Mucosa of rectum (tissue), 2 donors: ENCODE measurements at regions not wholly inside any gene's neighbourhood (a gene's known extent, or its start where the extent isn't known, plus 50 kb on each side); places are given as distances from the start of the nearest gene placed in this dataset.
A peak's percentile ranks its signal among the peaks of the same experiment; 100 is the strongest.

ENCODE experiments used
- H3K27ac ChIP-seq, 2 donors: one replicate each; pipeline ENCODE4 v1.7.0; 2013; ENCODE audit warnings: inconsistent platforms in 2 of 2, low read depth in 2 of 2, low read length in 2 of 2
- H3K27me3 ChIP-seq, 2 donors: one replicate each; pipeline ENCODE4 v1.7.0; 2013; ENCODE audit warnings: low read length in 2 of 2; ENCODE audit not compliant: control insufficient read depth in 2 of 2, insufficient read depth in 2 of 2
- H3K36me3 ChIP-seq, 2 donors: one replicate each; pipeline ENCODE4 v1.7.0; 2013; ENCODE audit warnings: low read length in 2 of 2; ENCODE audit not compliant: control insufficient read depth in 2 of 2, insufficient read depth in 2 of 2
- H3K4me1 ChIP-seq, 2 donors: one replicate each; pipeline ENCODE4 v1.7.0; 2013; ENCODE audit warnings: low read length in 2 of 2, mild to moderate bottlenecking in 1 of 2; ENCODE audit not compliant: control insufficient read depth in 2 of 2, insufficient read depth in 2 of 2
- H3K4me3 ChIP-seq, 2 donors: one replicate each; pipeline ENCODE4 v1.7.0; 2013; ENCODE audit warnings: low read length in 2 of 2
- H3K9ac ChIP-seq, 2 donors: one replicate each; pipeline ENCODE4 v1.7.0; 2013; ENCODE audit warnings: low read length in 2 of 2, low read depth in 1 of 2, mild to moderate bottlenecking in 1 of 2
- H3K9me3 ChIP-seq, 2 donors: one replicate each; pipeline ENCODE4 v1.7.0; 2013; ENCODE audit warnings: low read length in 2 of 2; ENCODE audit not compliant: control insufficient read depth in 2 of 2
- donor health status: healthy.
- donor health status: Normal muscosa, but diverticular disease.

DNA sequence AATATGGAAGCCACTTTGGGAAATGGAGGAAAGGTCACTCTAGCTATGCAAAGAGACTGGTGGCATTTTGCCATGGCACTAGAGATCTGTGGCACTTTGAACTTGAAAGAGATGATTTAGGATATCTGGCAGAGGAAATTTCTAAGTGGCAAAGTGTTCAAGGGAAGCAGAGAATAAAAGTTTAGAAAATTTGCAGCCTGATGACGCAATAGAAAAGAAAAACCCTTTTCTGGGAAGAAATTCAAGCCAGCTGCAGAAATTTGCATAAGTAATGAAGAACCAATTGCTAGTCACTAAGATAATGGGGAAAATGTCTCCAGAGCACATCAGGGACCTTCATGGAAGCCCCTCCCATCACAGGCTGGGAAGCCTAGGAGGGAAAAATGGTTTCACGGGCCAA lies 191.1 kb upstream of the B3GALT2 start:
- H3K27me3 ChIP-seq: no peaks in the 10 kb centered on the region
- H3K4me1 ChIP-seq: no peaks in the 10 kb centered on the region
- H3K9ac ChIP-seq: no peak overlapping the region
- no peaks in the 10 kb centered on the region for H3K9me3 ChIP-seq
- no peak overlapping the region for H3K27ac ChIP-seq
- H3K4me3 ChIP-seq: no peak overlapping the region
- H3K36me3 ChIP-seq: no peaks in the 10 kb centered on the region

- no peak overlapping the region for H3K4me3 ChIP-seq
- H3K27me3 ChIP-seq: no peaks in the 10 kb centered on the region
- no peaks in the 10 kb centered on the region for H3K36me3 ChIP-seq
- no peak overlapping the region for H3K9ac ChIP-seq
- no peak overlapping the region for H3K27ac ChIP-seq
- H3K9me3 ChIP-seq: no peaks in the 10 kb centered on the region
- no peaks in the 10 kb centered on the region for H3K4me1 ChIP-seq
Observed at GRCh38 chr1:193372553-193372952, 186.1 kb upstream of the B3GALT2 start.

- Histone ChIP-seq H3K36me3 (no peaks in the 10 kb centered on the region), H3K27ac (no peak overlapping the region), H3K9ac (no peak overlapping the region), H3K27me3 (no peaks in the 10 kb centered on the region), H3K9me3 (no peaks in the 10 kb centered on the region), H3K4me3 (peak overlapping the region in 1 of 2 donors; percentile 50), H3K4me1 (no peaks in the 10 kb centered on the region)
Observed at GRCh38 chr1:193368302-193368701, 181.9 kb upstream of the B3GALT2 start.

GRCh38 chr1:193367863-193368262 lies 181.4 kb upstream of the B3GALT2 start:
- no peaks in the 10 kb centered on the region for H3K9me3 ChIP-seq
- no peaks in the 10 kb centered on the region for H3K4me1 ChIP-seq
- H3K36me3 ChIP-seq: no peaks in the 10 kb centered on the region
- no peaks in the 10 kb centered on the region for H3K27me3 ChIP-seq
- peak overlapping the region in 1 of 2 donors; percentile 50 for H3K4me3 ChIP-seq
- H3K9ac ChIP-seq: no peak overlapping the region
- H3K27ac ChIP-seq: no peak overlapping the region

DNA sequence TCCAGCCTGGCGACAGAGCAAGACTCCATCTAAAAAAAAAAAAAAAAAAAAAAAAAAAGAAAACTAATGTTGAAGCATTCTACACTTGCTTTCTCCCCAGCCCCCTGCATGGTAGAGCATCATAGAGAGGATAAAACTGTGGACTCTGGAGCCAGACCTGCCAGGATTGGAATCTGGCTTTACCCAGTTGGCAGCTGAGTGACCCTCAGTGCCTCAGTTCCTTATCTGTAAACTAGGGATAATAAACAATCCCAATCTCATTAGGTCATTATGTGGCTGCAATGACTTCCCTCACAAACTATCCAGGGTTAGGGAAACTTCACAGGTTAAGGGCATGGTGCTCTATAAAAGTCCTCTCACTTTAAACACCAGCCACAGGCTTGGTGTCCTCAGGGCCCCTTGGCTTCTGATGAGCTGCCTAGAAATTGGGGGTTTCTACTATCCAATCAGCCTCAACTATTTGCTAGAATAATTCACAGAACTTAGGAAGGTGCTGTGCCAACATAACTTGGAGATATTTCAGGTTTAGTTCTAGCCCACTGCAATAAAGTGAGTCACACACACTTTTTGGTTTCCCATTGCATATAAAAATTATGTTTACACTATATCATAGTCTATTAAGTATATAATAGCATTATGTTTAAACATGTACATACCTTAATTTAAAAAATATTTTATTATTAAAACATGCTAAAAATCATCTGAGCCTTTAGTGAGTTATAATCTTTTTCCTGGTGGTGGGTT lies 180.5 kb upstream of the B3GALT2 start:
- H3K9me3 ChIP-seq: no peaks in the 10 kb centered on the region
- no peak overlapping the region for H3K4me3 ChIP-seq
- H3K36me3 ChIP-seq: no peaks in the 10 kb centered on the region
- no peak overlapping the region for H3K9ac ChIP-seq
- no peaks in the 10 kb centered on the region for H3K27me3 ChIP-seq
- H3K4me1 ChIP-seq: no peaks in the 10 kb centered on the region
- no peak overlapping the region for H3K27ac ChIP-seq

- H3K4me3 ChIP-seq: no peak overlapping the region
- H3K9me3 ChIP-seq: no peaks in the 10 kb centered on the region
- no peaks in the 10 kb centered on the region for H3K27me3 ChIP-seq
- no peak overlapping the region for H3K9ac ChIP-seq
- H3K4me1 ChIP-seq: no peaks in the 10 kb centered on the region
- H3K27ac ChIP-seq: no peak overlapping the region
- no peaks in the 10 kb centered on the region for H3K36me3 ChIP-seq
Observed at GRCh38 chr1:193365966-193366365, 179.6 kb upstream of the B3GALT2 start.

- Histone ChIP-seq H3K4me1 (peaks cover 2 to 16% of the 10 kb centered on the region in 2 donors), H3K27ac (no peak overlapping the region), H3K4me3 (no peak overlapping the region), H3K27me3 (no peaks in the 10 kb centered on the region), H3K9ac (no peak overlapping the region), H3K9me3 (no peaks in the 10 kb centered on the region), H3K36me3 (no peaks in the 10 kb centered on the region)
Observed at GRCh38 chr1:193359631-193360030, 173.2 kb upstream of the B3GALT2 start.

DNA sequence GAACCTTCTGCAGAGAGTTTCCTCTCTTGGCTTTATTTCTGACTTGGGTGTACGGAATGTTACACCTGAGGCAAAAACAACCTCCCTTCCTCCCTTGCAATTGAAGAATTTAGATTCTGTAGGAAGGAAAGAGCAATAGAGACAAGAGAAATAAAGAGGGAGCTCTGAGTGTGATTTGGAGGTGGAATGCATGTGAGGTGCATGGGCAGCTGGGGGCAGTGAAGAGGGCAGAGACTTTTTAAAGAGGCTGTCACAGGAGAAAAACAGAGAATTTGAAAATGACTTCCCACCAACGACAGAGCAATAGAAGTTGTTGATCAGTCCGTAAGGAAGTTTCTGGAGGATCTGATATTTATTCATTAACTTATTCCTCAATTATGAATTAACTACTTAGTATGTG lies 172.0 kb upstream of the B3GALT2 start:
- H3K36me3 ChIP-seq: no peaks in the 10 kb centered on the region
- H3K27ac ChIP-seq: no peak overlapping the region
- H3K9me3 ChIP-seq: no peaks in the 10 kb centered on the region
- H3K4me3 ChIP-seq: no peak overlapping the region
- H3K9ac ChIP-seq: no peak overlapping the region
- peaks cover 2 to 17% of the 10 kb centered on the region in 2 donors for H3K4me1 ChIP-seq
- no peaks in the 10 kb centered on the region for H3K27me3 ChIP-seq

- Histone ChIP-seq H3K4me1 (peaks cover 2 to 17% of the 10 kb centered on the region in 2 donors), H3K36me3 (no peaks in the 10 kb centered on the region), H3K9ac (no peak overlapping the region), H3K4me3 (no peak overlapping the region), H3K27ac (peak overlapping the region; percentile 72 to 75), H3K27me3 (no peaks in the 10 kb centered on the region), H3K9me3 (no peaks in the 10 kb centered on the region)
Observed at GRCh38 chr1:193356249-193356648, 169.8 kb upstream of the B3GALT2 start.

DNA sequence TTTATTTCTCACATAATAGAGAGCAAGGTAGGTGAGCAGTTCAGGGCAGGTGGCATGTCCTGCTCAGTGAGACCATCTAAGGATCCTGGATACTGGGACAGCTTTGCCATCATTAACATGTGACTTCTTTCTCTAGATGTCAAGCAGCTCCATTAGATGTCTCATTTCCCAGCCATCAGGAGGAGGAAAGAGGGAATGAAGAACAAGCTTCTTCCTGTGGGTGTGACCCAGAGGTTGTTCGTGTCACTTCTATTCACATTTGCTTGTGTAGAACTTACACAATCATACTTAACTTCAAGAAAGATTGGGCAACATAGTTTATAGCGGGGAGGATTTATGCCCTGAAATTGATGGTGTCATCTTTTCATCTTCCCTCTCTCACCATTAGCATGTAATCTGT lies 169.2 kb upstream of the B3GALT2 start:
- H3K4me3 ChIP-seq: no peak overlapping the region
- no peaks in the 10 kb centered on the region for H3K9me3 ChIP-seq
- no peaks in the 10 kb centered on the region for H3K27me3 ChIP-seq
- no peaks in the 10 kb centered on the region for H3K36me3 ChIP-seq
- peak overlapping the region in 1 of 2 donors; percentile 34 for H3K9ac ChIP-seq
- peaks cover 2 to 17% of the 10 kb centered on the region in 2 donors for H3K4me1 ChIP-seq
- H3K27ac ChIP-seq: peak overlapping the region; percentile 72 to 75
